ENCODE measurements at regions not wholly inside any gene's neighbourhood (a gene's known extent, or its start where the extent isn't known, plus 50 kb on each side); places are given as distances from the start of the nearest gene placed in this dataset.

GRCh38 chrX:40248822-40249221 is 151.1 kb upstream of the BCOR start:
- H3K36me3 ChIP-seq (ENCODE audit: control insufficient read depth, insufficient read depth, low read length): no peaks in the 10 kb centered on the region
- peaks cover 10% of the 10 kb centered on the region for H3K4me1 ChIP-seq (ENCODE audit: control insufficient read depth, insufficient read depth, low read length)
- Mint-ChIP-seq H3K27me3 (ENCODE audit: low read depth in 2 of 2) (peaks cover 4 to 14% of the 10 kb centered on the region in 2 donors), H3K4me1 (peaks cover 0 to 11% of the 10 kb centered on the region in 2 donors), H3K9me3 (no peaks in the 10 kb centered on the region), H3K4me3 (no peak overlapping the region), H3K27ac (no peak overlapping the region), H3K36me3 (no peaks in the 10 kb centered on the region)
- ATAC-seq (no peak), DNase-seq (no peak)
- intact Hi-C loops (cut with micrococcal nuclease): no loop called here
- 83% methylated on average over 9 of the region's 9 CpGs for WGBS (ENCODE audit: insufficient coverage)
- H3K9me3 ChIP-seq (ENCODE audit: control insufficient read depth, insufficient read depth, low read length): no peaks in the 10 kb centered on the region
- TF ChIP-seq CTCF (IDR thresholded peaks at IDR 0.05): no peak
- H3K4me3 ChIP-seq (ENCODE audit: low read length): no peak overlapping the region
- H3K27me3 ChIP-seq (ENCODE audit: control insufficient read depth, insufficient read depth, low read length): no peaks in the 10 kb centered on the region
- no peak overlapping the region for H3K27ac ChIP-seq (ENCODE audit: low read length)

DNA sequence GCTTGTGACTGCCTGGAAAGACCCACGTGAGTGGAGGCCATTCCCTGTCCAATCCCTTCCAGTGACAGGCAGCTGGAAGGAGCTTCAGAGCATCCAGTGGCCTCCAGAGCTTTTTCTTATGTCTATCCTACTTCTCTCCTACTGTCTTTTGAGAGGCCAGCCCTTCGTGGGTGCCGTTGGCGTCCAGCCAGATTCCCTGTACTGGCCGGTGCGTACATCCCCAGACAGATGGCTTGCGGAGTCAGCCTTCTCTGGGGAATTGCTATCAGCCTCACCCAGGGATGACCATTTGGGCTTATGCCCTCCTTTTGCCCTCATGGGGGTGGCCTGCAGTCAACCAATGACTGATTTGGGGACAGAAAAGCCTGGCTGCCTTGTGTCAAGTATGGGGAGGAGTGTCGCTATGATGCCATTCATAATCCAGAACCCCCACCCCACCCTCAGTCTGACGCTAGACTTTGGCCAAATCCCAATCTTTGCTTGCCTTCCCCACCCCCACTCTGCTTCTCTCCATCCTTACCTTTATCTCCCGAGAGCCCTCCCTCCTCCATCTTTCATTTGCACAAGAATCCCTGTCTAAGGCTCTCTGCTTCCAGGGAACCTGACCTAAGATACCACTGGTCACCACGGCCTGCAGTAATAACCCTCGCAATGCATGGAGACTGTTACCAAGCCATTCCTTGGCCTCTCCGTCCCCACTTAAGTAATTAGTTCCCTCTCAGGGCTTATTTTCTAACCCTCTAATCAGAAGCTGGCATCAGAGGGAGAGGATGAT is 150.3 kb upstream of the BCOR start:
- H3K36me3 ChIP-seq (ENCODE audit: control insufficient read depth, insufficient read depth, low read length): no peaks in the 10 kb centered on the region
- peaks cover 0 to 11% of the 10 kb centered on the region in 2 donors for H3K4me1 Mint-ChIP-seq
- no peak for TF ChIP-seq CTCF (IDR thresholded peaks at IDR 0.05)
- no peaks in the 10 kb centered on the region for H3K9me3 Mint-ChIP-seq
- H3K4me3 ChIP-seq (ENCODE audit: low read length): no peak overlapping the region
- H3K9me3 ChIP-seq (ENCODE audit: control insufficient read depth, insufficient read depth, low read length): no peaks in the 10 kb centered on the region
- 94% methylated on average over 11 of the region's 13 CpGs for WGBS (ENCODE audit: insufficient coverage)
- H3K27ac Mint-ChIP-seq: no peak overlapping the region
- H3K4me3 Mint-ChIP-seq: no peak overlapping the region
- no peak for ATAC-seq
- H3K36me3 Mint-ChIP-seq: no peaks in the 10 kb centered on the region
- no peaks in the 10 kb centered on the region for H3K27me3 ChIP-seq (ENCODE audit: control insufficient read depth, insufficient read depth, low read length)
- intact Hi-C loops (cut with micrococcal nuclease): no loop called here
- H3K27me3 Mint-ChIP-seq (ENCODE audit: low read depth in 2 of 2): peaks cover 4 to 14% of the 10 kb centered on the region in 2 donors
- H3K27ac ChIP-seq (ENCODE audit: low read length): no peak overlapping the region
- H3K4me1 ChIP-seq (ENCODE audit: control insufficient read depth, insufficient read depth, low read length): peaks cover 10% of the 10 kb centered on the region
- DNase-seq: no peak

DNA sequence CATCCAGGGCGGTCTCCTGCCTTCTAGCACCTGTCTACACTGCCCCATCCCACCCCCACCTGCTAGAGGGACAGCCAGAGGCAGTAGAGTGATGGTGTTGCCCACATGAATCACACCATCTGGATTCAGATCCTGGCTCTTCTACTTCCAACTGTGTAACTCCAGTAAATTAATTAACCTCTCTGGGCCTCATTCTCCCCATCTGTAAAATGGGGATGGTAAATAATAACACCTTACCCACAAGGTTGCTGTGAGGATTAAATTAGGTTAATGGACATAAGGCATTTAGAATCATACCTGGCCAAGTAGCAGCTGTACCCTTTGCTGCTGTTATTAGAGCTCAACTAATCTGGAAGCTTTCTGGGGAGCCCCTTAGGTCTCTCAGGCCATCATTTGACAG is 149.6 kb upstream of the BCOR start:
- H3K9me3 ChIP-seq (ENCODE audit: control insufficient read depth, insufficient read depth, low read length): no peaks in the 10 kb centered on the region
- TF ChIP-seq CTCF (IDR thresholded peaks at IDR 0.05): no peak
- H3K36me3 ChIP-seq (ENCODE audit: control insufficient read depth, insufficient read depth, low read length): no peaks in the 10 kb centered on the region
- Mint-ChIP-seq H3K27me3 (ENCODE audit: low read depth in 2 of 2) (peaks cover 4 to 14% of the 10 kb centered on the region in 2 donors), H3K4me1 (peaks cover 0 to 11% of the 10 kb centered on the region in 2 donors), H3K9me3 (no peaks in the 10 kb centered on the region), H3K36me3 (no peaks in the 10 kb centered on the region), H3K4me3 (no peak overlapping the region), H3K27ac (no peak overlapping the region)
- no peak overlapping the region for H3K4me3 ChIP-seq (ENCODE audit: low read length)
- 75% methylated on average over 1 of the region's 1 CpG for WGBS (ENCODE audit: insufficient coverage)
- ATAC-seq: no peak
- intact Hi-C loops (cut with micrococcal nuclease): no loop called here
- DNase-seq: no peak
- H3K27ac ChIP-seq (ENCODE audit: low read length): no peak overlapping the region
- H3K4me1 ChIP-seq (ENCODE audit: control insufficient read depth, insufficient read depth, low read length): peaks cover 10% of the 10 kb centered on the region
- no peaks in the 10 kb centered on the region for H3K27me3 ChIP-seq (ENCODE audit: control insufficient read depth, insufficient read depth, low read length)

Data from natural killer cell (primary cell).